MM.1S (cell line): ENCODE measurements at regions not wholly inside any gene's neighbourhood (a gene's known extent, or its start where the extent isn't known, plus 50 kb on each side); places are given as distances from the start of the nearest gene placed in this dataset.

Source experiments
- CTCF ChIP-seq: fragments of 300-600 bp; sonication (generic); IDR thresholded peaks from 2 replicates; pipeline ENCODE4 v1.5.1; 2016; ENCODE audit warnings: antibody characterized with exemption, low read length, mixed read lengths
- EZH2 ChIP-seq: fragments of 300-600 bp; sonication (generic); optimal IDR thresholded peaks from 2 replicates; pipeline ENCODE3; 2017; ENCODE audit warnings: low read depth, mild to moderate bottlenecking, antibody characterized with exemption, low read length, mixed read lengths
- EZH2phosphoT487 ChIP-seq: fragments of 300-600 bp; sonication (generic); IDR thresholded peaks from 2 replicates; pipeline ENCODE4 v1.6.1; 2018; ENCODE audit warnings: antibody characterized with exemption, low read length

- TF ChIP-seq EZH2phosphoT487 (no peak), CTCF (no peak), EZH2 (no peak)
Measured at GRCh38 chr7:35581605-35582210, 113.2 kb downstream of the HERPUD2 start.
